CD4-positive, CD25-positive, alpha-beta regulatory T cell (primary cell): ENCODE measurements at regions not wholly inside any gene's neighbourhood (a gene's known extent, or its start where the extent isn't known, plus 50 kb on each side); places are given as distances from the start of the nearest gene placed in this dataset.

ENCODE experiments used
- ATAC-seq, 2 donors: fragments of 150-1000 bp; cut with Tn5 transposase; one replicate each; pipeline ENCODE4 v1.10.0; 2021; ENCODE audit warnings: low read depth in 2 of 2, moderate number of reproducible peaks in 2 of 2, moderate library complexity in 1 of 2
- DNase-seq, 3 donors: peaks; one replicate each; pipeline versions ENCODE4 v3.0.0 to v3.0.0-alpha.2; 2012 to 2022; ENCODE audit warnings: mixed read lengths in 1 of 3
- H3K27ac ChIP-seq: one replicate; pipeline ENCODE4 v1.7.0; 2013; ENCODE audit warnings: mild to moderate bottlenecking, low read length; ENCODE audit not compliant: insufficient read depth, poor library complexity, severe bottlenecking
- H3K27me3 ChIP-seq: one replicate; pipeline ENCODE4 v1.7.0; 2013; ENCODE audit warnings: low read length; ENCODE audit not compliant: control insufficient read depth, insufficient read depth
- H3K36me3 ChIP-seq: one replicate; pipeline ENCODE4 v1.7.0; 2013; ENCODE audit warnings: mild to moderate bottlenecking, low read length, moderate library complexity; ENCODE audit not compliant: control insufficient read depth, insufficient read depth
- H3K4me1 ChIP-seq: 2 replicates; pipeline ENCODE4 v1.7.0; 2013; ENCODE audit warnings: mild to moderate bottlenecking, low read length; ENCODE audit not compliant: insufficient read depth, control insufficient read depth, poor library complexity, severe bottlenecking
- H3K4me3 ChIP-seq: one replicate; pipeline ENCODE4 v1.7.0; 2013; ENCODE audit warnings: low read depth, mild to moderate bottlenecking, low read length, moderate library complexity
- H3K9me3 ChIP-seq, 2 experiments: 1 replicate in 1 of 2; 2 replicates in 1 of 2; pipeline ENCODE4 v1.7.0; 2013; ENCODE audit warnings: low read length in 2 of 2, mild to moderate bottlenecking in 1 of 2, moderate library complexity in 1 of 2; ENCODE audit not compliant: control insufficient read depth in 2 of 2
- H3K27ac Mint-ChIP-seq, 3 donors: one replicate each; pipeline ENCODE4 v1.8.0; 2020 to 2022; ENCODE audit warnings: mild to moderate bottlenecking in 3 of 3, mixed read lengths in 3 of 3, moderate library complexity in 2 of 3
- H3K27me3 Mint-ChIP-seq: one replicate; pipeline ENCODE4 v1.8.0; 2022; ENCODE audit warnings: mild to moderate bottlenecking, mixed read lengths
- H3K36me3 Mint-ChIP-seq: one replicate; pipeline ENCODE4 v1.8.0; 2020; ENCODE audit warnings: mixed read lengths
- H3K4me1 Mint-ChIP-seq, 4 donors: one replicate each; pipeline ENCODE4 v1.8.0; 2020 to 2022; ENCODE audit warnings: mixed read lengths in 4 of 4, mild to moderate bottlenecking in 1 of 4
- H3K4me3 Mint-ChIP-seq, 4 donors: one replicate each; pipeline ENCODE4 v1.8.0; 2020 to 2022; ENCODE audit warnings: mild to moderate bottlenecking in 4 of 4, mixed read lengths in 4 of 4, moderate library complexity in 3 of 4
- H3K9me3 Mint-ChIP-seq, 7 donors: one replicate each; pipeline ENCODE4 v1.8.0; 2020 to 2022; ENCODE audit warnings: mixed read lengths in 7 of 7, mild to moderate bottlenecking in 3 of 7, moderate library complexity in 2 of 7

DNA sequence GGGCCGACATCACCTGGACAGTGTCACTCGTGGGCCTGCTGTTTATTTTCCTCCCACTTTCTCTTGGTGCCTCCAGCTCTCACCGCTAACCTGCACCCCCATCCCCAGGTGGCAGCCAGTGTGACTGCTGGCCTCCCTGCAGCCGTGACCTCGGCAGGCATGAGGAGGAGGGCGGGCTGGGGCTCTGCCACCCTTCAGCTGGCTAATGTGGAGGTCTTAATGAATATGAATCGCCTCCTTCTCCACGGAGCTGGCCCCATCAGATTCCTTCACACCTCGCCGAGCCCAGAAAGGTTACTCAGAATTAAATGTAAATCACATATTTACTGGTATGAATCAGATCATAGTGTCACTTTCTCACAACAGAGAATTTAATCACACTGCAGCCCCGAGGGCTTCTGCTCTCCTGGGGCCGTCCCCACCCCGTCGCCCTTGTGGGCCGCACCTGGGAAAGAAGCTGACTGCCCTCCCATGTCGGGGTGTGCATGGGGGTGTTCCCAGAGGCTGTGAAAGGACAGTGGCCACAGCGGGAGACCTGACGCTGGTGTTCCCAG, 171.1 kb upstream of the TLE3 start:
- no peak overlapping the region for H3K27ac ChIP-seq
- Mint-ChIP-seq H3K9me3 (peaks cover 0 to 2% (median 0%) of the 10 kb centered on the region in 7 donors), H3K27ac (no peak overlapping the region), H3K4me3 (no peak overlapping the region), H3K4me1 (peaks cover 0 to 9% (median 1%) of the 10 kb centered on the region in 4 donors), H3K36me3 (no peaks in the 10 kb centered on the region), H3K27me3 (no peaks in the 10 kb centered on the region)
- peak; percentile 17 to 29 for ATAC-seq
- no peaks in the 10 kb centered on the region for H3K4me1 ChIP-seq
- no peaks in the 10 kb centered on the region for H3K36me3 ChIP-seq
- H3K9me3 ChIP-seq, result no peaks in the 10 kb centered on the region
- DNase-seq, result no peak
- H3K4me3 ChIP-seq, result no peak overlapping the region
- H3K27me3 ChIP-seq, result no peaks in the 10 kb centered on the region

DNA sequence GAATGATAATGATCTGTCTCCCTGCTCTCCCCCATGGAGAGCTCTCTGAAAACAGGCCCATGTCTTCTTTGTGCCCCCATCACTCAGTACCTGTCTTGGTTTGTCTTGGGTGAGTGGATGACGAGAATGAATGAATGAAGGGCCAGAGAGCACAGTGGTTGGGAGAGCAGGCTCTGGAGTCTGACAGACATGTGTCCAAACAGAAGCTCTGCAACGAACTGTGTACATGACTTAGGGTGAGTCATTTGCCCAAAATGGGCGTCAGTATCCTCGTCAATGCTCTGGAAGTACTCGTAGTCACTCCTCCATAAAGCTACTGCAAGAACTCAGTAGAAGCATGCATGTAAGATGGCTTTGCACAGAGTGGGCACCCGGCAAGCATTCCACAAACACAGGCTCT, 170.2 kb upstream of the TLE3 start:
- H3K27ac Mint-ChIP-seq, result no peak overlapping the region
- Histone ChIP-seq H3K9me3 (no peaks in the 10 kb centered on the region), H3K27ac (no peak overlapping the region), H3K4me1 (no peaks in the 10 kb centered on the region), H3K4me3 (no peak overlapping the region), H3K27me3 (no peaks in the 10 kb centered on the region), H3K36me3 (no peaks in the 10 kb centered on the region)
- DNase-seq, result no peak
- no peaks in the 10 kb centered on the region for H3K27me3 Mint-ChIP-seq
- H3K4me1 Mint-ChIP-seq, result peaks cover 0 to 9% (median 1%) of the 10 kb centered on the region in 4 donors
- no peaks in the 10 kb centered on the region for H3K36me3 Mint-ChIP-seq
- no peak overlapping the region for H3K4me3 Mint-ChIP-seq
- no peak for ATAC-seq
- H3K9me3 Mint-ChIP-seq, result peaks cover 0 to 2% (median 0%) of the 10 kb centered on the region in 7 donors

DNA sequence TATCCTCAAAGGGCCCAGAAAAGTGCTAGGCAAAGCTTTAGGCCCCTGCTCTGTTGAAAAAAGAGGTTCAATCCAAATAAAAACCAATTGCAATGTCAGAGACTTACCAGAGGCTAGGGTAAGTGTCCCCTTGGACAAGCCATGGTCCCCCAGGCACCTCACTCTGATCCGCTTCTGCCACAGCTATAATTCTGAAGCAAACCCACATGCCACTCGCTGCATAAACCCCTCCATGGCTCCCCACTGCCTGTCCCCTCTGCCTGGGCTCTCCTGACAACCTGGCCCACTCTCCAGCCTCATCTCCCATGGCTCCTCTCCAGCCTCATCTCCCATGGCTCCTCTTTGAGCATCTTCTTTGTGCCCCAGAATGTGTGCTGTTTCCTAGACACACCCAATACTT, 169.6 kb upstream of the TLE3 start:
- H3K9me3 Mint-ChIP-seq, result peaks cover 0 to 2% (median 0%) of the 10 kb centered on the region in 7 donors
- Histone ChIP-seq H3K27ac (no peak overlapping the region), H3K9me3 (no peaks in the 10 kb centered on the region), H3K27me3 (no peaks in the 10 kb centered on the region), H3K36me3 (no peaks in the 10 kb centered on the region), H3K4me3 (no peak overlapping the region), H3K4me1 (no peaks in the 10 kb centered on the region)
- H3K27me3 Mint-ChIP-seq, result no peaks in the 10 kb centered on the region
- H3K36me3 Mint-ChIP-seq, result no peaks in the 10 kb centered on the region
- ATAC-seq (no peak), DNase-seq (no peak)
- H3K4me1 Mint-ChIP-seq, result peaks cover 0 to 9% (median 3%) of the 10 kb centered on the region in 4 donors
- no peak overlapping the region for H3K4me3 Mint-ChIP-seq
- no peak overlapping the region for H3K27ac Mint-ChIP-seq

DNA sequence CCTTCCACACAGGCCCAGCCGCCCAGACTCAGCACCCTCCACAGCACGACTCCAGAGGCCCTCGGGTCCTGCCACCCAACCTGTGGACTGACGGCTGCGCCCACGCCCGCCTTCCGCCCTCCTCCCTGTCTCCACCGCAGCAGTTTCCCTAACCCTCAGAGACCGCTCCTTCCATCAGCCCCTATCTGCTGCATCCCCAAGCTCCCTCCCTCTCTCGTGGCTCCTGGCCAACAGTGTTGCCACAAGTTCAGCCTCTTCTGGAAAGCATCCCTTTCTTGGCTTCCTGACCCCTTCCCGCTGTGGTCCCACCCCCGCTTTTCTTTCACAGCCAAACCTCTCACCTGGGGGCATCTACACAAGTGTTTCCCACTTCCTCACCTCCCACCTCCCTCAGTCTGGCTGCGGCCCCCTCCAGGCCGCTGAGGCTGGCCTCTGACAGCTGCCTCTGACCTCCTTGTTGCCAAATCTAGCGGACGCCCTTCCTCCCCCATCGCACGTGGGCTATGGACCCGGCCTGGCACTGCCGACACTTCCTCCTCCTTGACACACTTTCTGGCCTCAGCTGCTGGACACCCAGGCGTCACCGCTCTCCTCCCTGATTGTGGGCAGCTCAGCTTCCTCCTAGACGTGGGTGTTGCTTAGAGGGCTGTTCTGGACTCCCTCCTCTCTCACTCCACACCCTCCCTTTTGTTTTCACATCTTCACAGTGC, 168.8 kb upstream of the TLE3 start:
- H3K27ac Mint-ChIP-seq, result peak overlapping the region in 2 of 3 donors; percentile 44 to 76
- no peak overlapping the region for H3K27ac ChIP-seq
- ATAC-seq, result peak; percentile 22 to 23

GRCh38 chr15:70265986-70266385, 168.3 kb upstream of the TLE3 start:
- DNase-seq (no peak), ATAC-seq (no peak)
- H3K27me3 Mint-ChIP-seq, result no peaks in the 10 kb centered on the region
- Histone ChIP-seq H3K9me3 (no peaks in the 10 kb centered on the region), H3K4me3 (no peak overlapping the region), H3K4me1 (no peaks in the 10 kb centered on the region), H3K36me3 (no peaks in the 10 kb centered on the region), H3K27ac (no peak overlapping the region), H3K27me3 (no peaks in the 10 kb centered on the region)
- H3K27ac Mint-ChIP-seq, result no peak overlapping the region
- H3K4me1 Mint-ChIP-seq, result peaks cover 0 to 10% (median 8%) of the 10 kb centered on the region in 4 donors
- peaks cover 0 to 2% (median 0%) of the 10 kb centered on the region in 7 donors for H3K9me3 Mint-ChIP-seq
- H3K36me3 Mint-ChIP-seq, result no peaks in the 10 kb centered on the region
- H3K4me3 Mint-ChIP-seq, result no peak overlapping the region

More for the DNA sequence above, 168.8 kb upstream of the TLE3 start:
- no peak overlapping the region for H3K4me3 Mint-ChIP-seq
- no peak overlapping the region for H3K4me3 ChIP-seq
- no peaks in the 10 kb centered on the region for H3K27me3 Mint-ChIP-seq
- no peaks in the 10 kb centered on the region for H3K27me3 ChIP-seq
- no peaks in the 10 kb centered on the region for H3K4me1 ChIP-seq
- H3K36me3 ChIP-seq, result no peaks in the 10 kb centered on the region
- no peaks in the 10 kb centered on the region for H3K9me3 ChIP-seq
- H3K9me3 Mint-ChIP-seq, result peaks cover 0 to 2% (median 0%) of the 10 kb centered on the region in 7 donors
- no peak for DNase-seq
- H3K4me1 Mint-ChIP-seq, result peaks cover 0 to 10% (median 8%) of the 10 kb centered on the region in 4 donors
- no peaks in the 10 kb centered on the region for H3K36me3 Mint-ChIP-seq

DNA sequence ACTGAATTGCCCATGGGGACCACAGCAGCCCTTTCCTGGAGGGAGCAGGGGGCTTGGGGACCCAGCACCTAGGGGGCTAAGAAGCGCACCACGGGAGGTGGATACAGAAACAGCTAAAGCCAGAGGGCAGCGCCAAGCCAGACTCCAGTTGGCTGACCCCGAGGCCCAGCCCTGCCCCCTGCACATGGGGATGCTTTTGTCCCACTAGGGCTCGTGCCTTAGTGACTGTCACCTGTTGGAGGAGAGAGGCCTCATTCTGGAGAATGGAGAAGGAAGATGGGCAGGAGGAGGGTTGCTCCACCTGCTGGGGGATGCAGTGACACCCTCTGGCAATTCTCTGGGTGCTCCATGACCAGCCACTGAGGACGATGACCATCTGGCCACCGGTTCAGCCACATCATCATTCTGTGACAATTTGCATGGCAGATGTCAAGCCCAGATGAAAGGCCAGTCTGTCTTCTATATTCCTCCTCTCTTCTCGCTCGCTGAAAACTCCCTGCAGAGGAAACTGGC, 167.8 kb upstream of the TLE3 start:
- Mint-ChIP-seq H3K4me1 (peaks cover 0 to 10% (median 9%) of the 10 kb centered on the region in 4 donors), H3K9me3 (peaks cover 0 to 2% (median 0%) of the 10 kb centered on the region in 7 donors), H3K4me3 (no peak overlapping the region), H3K27ac (no peak overlapping the region), H3K36me3 (no peaks in the 10 kb centered on the region), H3K27me3 (no peaks in the 10 kb centered on the region)
- H3K27ac ChIP-seq, result no peak overlapping the region
- ATAC-seq (no peak), DNase-seq (no peak)
- H3K36me3 ChIP-seq, result no peaks in the 10 kb centered on the region
- H3K9me3 ChIP-seq, result no peaks in the 10 kb centered on the region
- no peaks in the 10 kb centered on the region for H3K4me1 ChIP-seq
- H3K4me3 ChIP-seq, result no peak overlapping the region
- no peaks in the 10 kb centered on the region for H3K27me3 ChIP-seq

- no peak overlapping the region for H3K27ac Mint-ChIP-seq
- peaks cover 0 to 2% (median 0%) of the 10 kb centered on the region in 7 donors for H3K9me3 Mint-ChIP-seq
- Histone ChIP-seq H3K4me3 (no peak overlapping the region), H3K9me3 (no peaks in the 10 kb centered on the region), H3K27ac (no peak overlapping the region), H3K27me3 (no peaks in the 10 kb centered on the region), H3K4me1 (peaks cover 4% of the 10 kb centered on the region), H3K36me3 (no peaks in the 10 kb centered on the region)
- peaks cover 4 to 16% (median 15%) of the 10 kb centered on the region in 4 donors for H3K4me1 Mint-ChIP-seq
- ATAC-seq, result no peak
- H3K4me3 Mint-ChIP-seq, result no peak overlapping the region
- no peaks in the 10 kb centered on the region for H3K27me3 Mint-ChIP-seq
- no peak for DNase-seq
- H3K36me3 Mint-ChIP-seq, result no peaks in the 10 kb centered on the region
Observed at GRCh38 chr15:70264738-70265465, 167.2 kb upstream of the TLE3 start.
